Hematopoietic multipotent progenitor cell (in vitro differentiated cells): ENCODE measurements at regions not wholly inside any gene's neighbourhood (a gene's known extent, or its start where the extent isn't known, plus 50 kb on each side); places are given as distances from the start of the nearest gene placed in this dataset.

Experiments
- DNase-seq, 3 donors: peaks; one replicate each; pipeline ENCODE4 v3.0.0-alpha.2; 2011 to 2015; ENCODE audit warnings: low read depth in 2 of 3, low spot score in 2 of 3

DNA sequence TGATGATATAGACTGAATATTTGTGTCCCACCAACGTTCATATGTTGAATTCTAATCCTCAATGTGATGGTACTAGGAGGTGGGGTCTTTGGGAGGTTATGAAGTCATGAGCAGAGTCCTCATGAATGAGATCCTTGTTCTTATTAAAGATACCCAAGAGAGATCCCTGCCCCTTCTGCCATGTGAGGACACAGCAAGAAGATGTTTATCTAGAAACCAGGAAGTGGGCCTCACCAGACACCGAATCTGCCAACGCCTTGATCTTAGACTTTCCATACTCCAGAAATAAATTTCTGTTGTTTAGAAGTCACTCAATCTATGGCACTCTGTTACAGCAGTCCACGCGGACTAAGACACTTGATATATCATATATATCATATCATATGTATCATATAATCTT is 67.7 kb upstream of the GCM1 start:
- DNase-seq = peak in 1 of 3 donors; percentile 8

DNA sequence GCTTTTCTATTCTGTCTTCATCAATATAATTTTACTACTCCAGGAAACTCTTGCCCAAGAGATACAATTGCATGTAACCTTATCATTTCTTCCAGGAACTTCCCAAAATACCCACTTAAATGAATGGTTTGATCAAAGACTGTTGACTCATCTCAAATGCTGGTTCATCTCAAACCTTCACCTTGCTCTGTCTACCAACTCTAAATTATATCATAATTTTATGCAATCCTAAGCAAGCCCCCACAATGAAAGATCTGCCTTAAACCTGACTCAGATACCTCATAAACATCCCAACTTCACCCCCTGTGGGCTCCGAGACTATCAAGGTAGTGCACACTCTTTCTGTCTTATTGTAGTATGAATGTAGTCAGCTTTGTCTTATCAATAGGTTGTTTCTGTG is 65.5 kb upstream of the GCM1 start:
- DNase-seq = no peak

DNA sequence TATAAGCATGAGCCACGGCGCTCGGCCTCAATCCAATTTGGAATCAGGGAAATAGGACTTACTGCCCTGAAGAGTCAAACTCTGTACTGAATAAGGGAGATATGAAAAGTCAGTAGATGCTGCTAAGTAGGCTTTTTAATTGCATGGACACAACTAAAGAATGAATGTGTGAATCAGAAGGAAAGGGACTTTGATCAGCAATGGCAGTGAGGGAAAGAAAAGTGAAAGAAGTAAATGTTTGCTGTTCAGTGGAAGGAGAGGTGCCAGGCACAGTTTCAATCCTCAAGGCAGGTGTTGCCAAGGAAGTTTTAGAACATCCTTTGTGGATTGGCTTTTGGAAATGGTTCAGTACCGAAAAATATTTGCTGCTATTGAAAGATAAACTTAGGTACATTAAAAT is 62.2 kb upstream of the GCM1 start:
- DNase-seq = no peak

DNA sequence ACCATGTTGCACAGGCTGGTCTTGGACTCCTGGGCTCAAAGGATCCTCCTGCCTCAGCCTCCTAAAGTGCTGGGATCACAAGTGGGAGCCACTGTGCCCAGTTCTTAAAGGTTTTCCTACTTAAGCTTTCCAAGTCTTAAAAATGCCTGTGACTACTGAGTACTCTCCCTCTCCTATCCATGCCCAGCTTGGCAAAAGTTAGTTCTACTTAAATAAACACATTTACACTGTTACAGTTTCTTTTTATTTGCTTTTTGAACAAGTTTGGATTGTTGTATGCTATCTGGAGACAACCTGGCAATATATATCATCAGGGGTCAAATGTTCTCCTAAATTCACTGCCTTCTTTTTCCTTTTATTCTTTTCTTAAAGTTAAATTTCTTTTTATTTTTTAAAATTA is 61.0 kb upstream of the GCM1 start:
- no peak for DNase-seq

DNA sequence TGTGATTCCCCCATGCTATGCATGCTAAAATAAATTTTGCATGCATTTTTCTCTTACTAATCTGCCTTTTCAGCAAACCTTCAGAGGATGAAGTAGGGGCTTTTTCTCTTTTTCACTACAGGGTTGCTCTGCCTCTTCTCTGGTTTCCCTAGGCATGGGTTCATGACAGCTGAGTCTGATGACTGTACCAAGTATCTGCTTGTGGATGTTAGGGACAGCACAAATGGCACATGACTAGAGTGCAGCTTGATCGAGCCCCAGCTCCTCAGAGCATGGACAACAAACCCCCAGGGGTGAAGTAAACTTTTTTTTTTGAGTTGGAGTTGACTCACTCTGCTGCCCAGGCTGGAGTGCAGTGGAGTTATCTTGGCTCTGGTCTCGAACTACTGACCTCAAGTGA is 57.1 kb upstream of the GCM1 start:
- no peak for DNase-seq

DNA sequence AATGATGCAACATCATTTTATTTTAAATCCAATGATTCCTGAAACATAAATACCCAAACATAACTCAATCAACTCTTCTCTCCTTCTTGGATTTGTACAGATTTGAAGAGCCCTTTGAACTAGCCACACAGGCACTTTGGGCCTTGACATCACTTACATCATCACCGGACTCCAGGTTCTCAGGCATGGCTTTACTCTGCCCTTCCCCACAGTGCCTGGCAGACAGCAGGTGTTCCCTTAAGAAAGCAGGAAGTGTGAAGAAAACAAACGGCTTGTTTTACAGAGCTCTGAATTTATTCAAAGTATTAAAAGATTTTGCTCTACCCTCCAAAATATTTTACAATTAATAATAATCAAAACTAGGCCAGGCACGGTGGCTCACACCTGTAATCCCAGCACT is 54.8 kb upstream of the GCM1 start:
- DNase-seq = no peak

DNA sequence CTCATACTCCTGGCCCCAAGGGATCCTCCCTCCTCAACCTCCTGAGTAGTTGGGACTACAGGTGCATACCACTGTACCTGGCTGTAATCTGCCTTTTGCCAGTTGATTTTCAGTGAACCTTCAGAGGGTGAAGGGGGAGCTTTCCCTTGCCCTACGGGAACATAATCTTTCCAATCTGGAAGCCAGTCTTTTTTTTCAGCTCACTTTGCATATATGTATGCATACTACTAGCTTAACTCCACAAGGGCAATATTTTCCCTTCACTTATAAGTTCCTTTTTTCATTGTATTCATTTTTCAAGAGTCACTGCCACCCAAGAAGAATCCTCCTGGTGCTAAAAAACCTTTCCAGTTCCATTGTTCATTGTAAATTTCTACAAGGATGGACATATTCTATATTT is 53.4 kb upstream of the GCM1 start:
- DNase-seq = no peak

DNA sequence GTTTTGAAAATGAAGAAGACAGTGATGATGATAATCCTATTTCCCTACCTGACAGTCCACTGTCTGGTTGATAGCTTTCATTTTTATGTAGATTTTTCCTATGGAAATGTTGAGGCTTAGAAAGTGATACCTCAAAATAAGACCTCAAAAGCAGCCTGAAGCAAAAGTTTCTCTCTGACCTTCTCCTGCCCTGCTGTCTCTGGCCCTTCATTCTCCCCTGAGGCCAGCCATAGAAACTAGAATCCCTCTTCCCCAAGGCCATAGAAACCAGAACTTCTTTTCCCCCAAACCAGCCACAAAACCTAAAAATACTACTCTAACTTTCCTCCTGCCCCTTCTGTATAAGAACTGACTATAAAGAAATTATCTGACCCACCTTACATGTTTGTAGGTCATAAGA is 52.6 kb upstream of the GCM1 start:
- DNase-seq = no peak

DNA sequence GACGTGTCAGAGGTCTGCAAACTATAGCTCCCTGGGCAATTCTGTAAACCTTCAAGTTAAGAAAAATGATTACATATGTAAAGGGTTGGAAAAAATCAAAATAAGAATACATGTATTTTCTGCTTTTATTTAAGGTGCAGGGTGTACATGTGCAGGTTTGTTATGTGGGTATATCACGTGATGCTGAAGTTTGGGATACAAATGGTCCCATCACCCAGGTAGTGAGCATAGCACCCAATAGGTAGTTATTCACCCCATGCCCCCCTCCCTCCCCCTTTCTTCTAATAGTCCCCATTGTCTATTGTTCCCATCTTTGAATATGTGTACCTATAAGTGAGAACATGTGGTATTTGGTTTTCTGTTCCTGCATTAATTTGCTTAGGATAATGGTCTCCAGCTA is 51.1 kb upstream of the GCM1 start:
- no peak for DNase-seq

DNA sequence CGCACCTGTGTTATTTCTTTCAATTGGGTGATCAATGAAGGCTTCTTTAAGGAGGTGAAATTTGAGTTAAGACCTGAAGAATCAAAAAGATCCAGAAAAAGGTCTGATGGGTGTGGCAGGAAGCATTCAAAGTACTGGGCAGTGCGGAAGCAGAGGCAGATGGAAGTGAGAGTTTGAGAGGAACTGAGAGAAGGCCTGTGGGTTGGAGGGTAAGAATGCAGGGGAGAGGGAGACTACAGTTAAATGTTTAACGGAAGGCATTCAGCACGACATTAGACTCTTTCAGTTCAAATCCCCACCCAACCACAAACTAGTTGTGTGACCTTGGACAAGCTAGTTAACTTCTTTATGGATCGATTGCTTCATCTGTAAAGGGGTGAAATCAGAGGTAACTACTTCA is 50.5 kb upstream of the GCM1 start:
- no peak for DNase-seq
